HG02943 (cell line): ENCODE measurements at regions not wholly inside any gene's neighbourhood (a gene's known extent, or its start where the extent isn't known, plus 50 kb on each side); places are given as distances from the start of the nearest gene placed in this dataset.
A peak's percentile ranks its signal among the peaks of the same experiment; 100 is the strongest.
"Not testable (repeated sequence)": the region's sequence is repeated elsewhere in the genome, so short reads cannot be mapped to it uniquely, and the experiment has no call there.

Experiments used
- ATAC-seq: cut with Tn5 transposase; IDR thresholded peaks from one replicate; pipeline ENCODE4 v1.9.1; 2021; ENCODE audit warnings: mild to moderate bottlenecking, low read depth, moderate library complexity; ENCODE audit not compliant: unreplicated experiment

GRCh38 chrX:120753413-120754251 lies 122.0 kb downstream of the CT47B1 start:
- ATAC-seq = no peak

- ATAC-seq = no peak
These were observed 122.7 kb upstream of the C1GALT1C1 start for GRCh38 chrX:120752431-120753082.

GRCh38 chrX:120751683-120752082 lies 121.8 kb upstream of the C1GALT1C1 start:
- ATAC-seq = no peak

- ATAC-seq = no peak
These were observed 120.5 kb upstream of the C1GALT1C1 start for GRCh38 chrX:120750381-120750780.

GRCh38 chrX:120749141-120749846 lies 119.4 kb upstream of the C1GALT1C1 start:
- peak; percentile 74 for ATAC-seq

GRCh38 chrX:120746153-120746552 lies 116.3 kb upstream of the C1GALT1C1 start:
- ATAC-seq = no peak

GRCh38 chrX:120742946-120743665 lies 113.3 kb upstream of the C1GALT1C1 start:
- no peak for ATAC-seq

GRCh38 chrX:120741452-120741851 lies 111.6 kb upstream of the C1GALT1C1 start:
- ATAC-seq = no peak

GRCh38 chrX:120740072-120740471 lies 110.2 kb upstream of the C1GALT1C1 start:
- ATAC-seq = no peak

GRCh38 chrX:120739300-120739699 lies 109.4 kb upstream of the C1GALT1C1 start:
- ATAC-seq = no peak

- no peak for ATAC-seq
These were observed 107.1 kb upstream of the C1GALT1C1 start for GRCh38 chrX:120736989-120737388.

GRCh38 chrX:120735966-120736365 lies 106.1 kb upstream of the C1GALT1C1 start:
- no peak for ATAC-seq

- ATAC-seq = no peak
These were observed 103.0 kb upstream of the C1GALT1C1 start for GRCh38 chrX:120732879-120733278.

GRCh38 chrX:120732461-120732860 lies 102.6 kb upstream of the C1GALT1C1 start:
- no peak for ATAC-seq

- no peak for ATAC-seq
These were observed 101.5 kb upstream of the C1GALT1C1 start for GRCh38 chrX:120731386-120731785.

- not testable (repeated sequence) for ATAC-seq
These were observed 99.8 kb upstream of the C1GALT1C1 start for GRCh38 chrX:120729506-120730255.

GRCh38 chrX:120727911-120728310 lies 98.1 kb upstream of the C1GALT1C1 start:
- ATAC-seq = no peak

GRCh38 chrX:120727452-120727851 lies 97.6 kb upstream of the C1GALT1C1 start:
- ATAC-seq = no peak

- peak; percentile 96 for ATAC-seq
These were observed 96.4 kb upstream of the C1GALT1C1 start for GRCh38 chrX:120726294-120726693.

GRCh38 chrX:120725874-120726273 lies 96.0 kb upstream of the C1GALT1C1 start:
- ATAC-seq = no peak
